GM12865 (cell line): ENCODE measurements at regions not wholly inside any gene's neighbourhood (a gene's known extent, or its start where the extent isn't known, plus 50 kb on each side); places are given as distances from the start of the nearest gene placed in this dataset.
"Not testable (repeated sequence)": the region's sequence is repeated elsewhere in the genome, so short reads cannot be mapped to it uniquely, and the experiment has no call there.

Experiments
- DNase-seq: peaks from one replicate; pipeline ENCODE4 v3.0.0; 2010; ENCODE audit warnings: low read depth
- H3K4me3 ChIP-seq: 2 replicates; pipeline ENCODE4 v1.5.1; 2011; ENCODE audit warnings: mild to moderate bottlenecking, low read depth, low read length, control low read depth
- TF ChIP-seq, protein P1 (sequence below): IDR thresholded peaks from 2 replicates; pipeline ENCODE4 v1.5.1; 2011; ENCODE audit warnings: low read length, control low read depth, low read depth, inconsistent platforms; ENCODE audit not compliant: insufficient read depth; ENCODE audit errors: missing control alignments

- TF ChIP-seq, protein P1, sequence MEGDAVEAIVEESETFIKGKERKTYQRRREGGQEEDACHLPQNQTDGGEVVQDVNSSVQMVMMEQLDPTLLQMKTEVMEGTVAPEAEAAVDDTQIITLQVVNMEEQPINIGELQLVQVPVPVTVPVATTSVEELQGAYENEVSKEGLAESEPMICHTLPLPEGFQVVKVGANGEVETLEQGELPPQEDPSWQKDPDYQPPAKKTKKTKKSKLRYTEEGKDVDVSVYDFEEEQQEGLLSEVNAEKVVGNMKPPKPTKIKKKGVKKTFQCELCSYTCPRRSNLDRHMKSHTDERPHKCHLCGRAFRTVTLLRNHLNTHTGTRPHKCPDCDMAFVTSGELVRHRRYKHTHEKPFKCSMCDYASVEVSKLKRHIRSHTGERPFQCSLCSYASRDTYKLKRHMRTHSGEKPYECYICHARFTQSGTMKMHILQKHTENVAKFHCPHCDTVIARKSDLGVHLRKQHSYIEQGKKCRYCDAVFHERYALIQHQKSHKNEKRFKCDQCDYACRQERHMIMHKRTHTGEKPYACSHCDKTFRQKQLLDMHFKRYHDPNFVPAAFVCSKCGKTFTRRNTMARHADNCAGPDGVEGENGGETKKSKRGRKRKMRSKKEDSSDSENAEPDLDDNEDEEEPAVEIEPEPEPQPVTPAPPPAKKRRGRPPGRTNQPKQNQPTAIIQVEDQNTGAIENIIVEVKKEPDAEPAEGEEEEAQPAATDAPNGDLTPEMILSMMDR, result no peak
- no peak overlapping the region for H3K4me3 ChIP-seq
- no peak for DNase-seq
Observed at GRCh38 chrX:82748906-82749505, 759.1 kb upstream of the POU3F4 start.

- H3K4me3 ChIP-seq, result no peak overlapping the region
- TF ChIP-seq, protein P1, result no peak
- no peak for DNase-seq
Observed at GRCh38 chrX:82756272-82756671, 751.8 kb upstream of the POU3F4 start.

GRCh38 chrX:82757614-82758013 lies 750.5 kb upstream of the POU3F4 start:
- no peak overlapping the region for H3K4me3 ChIP-seq
- TF ChIP-seq, protein P1, result no peak
- DNase-seq, result no peak

DNA sequence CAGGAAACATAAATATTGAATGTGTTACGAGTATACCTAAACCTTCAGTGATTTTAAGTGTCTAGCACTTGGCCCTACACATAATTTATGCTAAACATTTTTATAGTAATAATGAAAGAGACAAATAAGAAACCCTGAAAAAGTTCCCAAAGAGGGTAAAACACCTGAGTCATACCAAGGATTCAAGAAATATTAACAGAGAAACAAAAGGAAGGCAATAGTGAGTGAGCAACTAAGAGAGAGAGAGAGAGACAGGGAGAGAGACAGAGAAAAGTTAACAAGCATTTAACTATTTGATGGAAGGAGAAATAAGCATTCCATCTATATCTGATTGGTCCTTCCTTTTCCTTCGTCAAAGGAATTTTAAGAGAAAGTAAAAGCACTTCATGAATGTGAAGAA lies 743.6 kb upstream of the POU3F4 start:
- no peak overlapping the region for H3K4me3 ChIP-seq
- TF ChIP-seq, protein P1, result no peak
- DNase-seq, result no peak

DNA sequence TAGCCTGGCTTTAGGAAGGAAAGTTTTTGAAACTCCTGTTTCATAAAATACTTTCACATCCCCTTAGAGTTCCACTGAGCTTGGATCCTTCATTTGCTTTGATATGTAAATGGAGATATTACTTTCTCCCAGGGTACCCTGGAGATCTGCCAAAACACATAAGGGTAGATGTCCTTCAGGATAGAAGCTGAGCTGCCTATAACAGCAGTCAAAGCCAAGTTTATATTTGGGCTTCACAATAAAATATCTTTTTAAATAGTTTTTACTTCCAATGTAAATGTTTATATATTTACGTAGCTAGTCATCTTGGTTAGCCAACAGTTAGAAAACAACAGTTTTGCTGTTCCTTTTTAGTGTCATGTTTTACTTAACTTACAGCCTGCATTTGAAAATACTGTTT lies 742.3 kb upstream of the POU3F4 start:
- TF ChIP-seq, protein P1, result no peak
- no peak overlapping the region for H3K4me3 ChIP-seq
- no peak for DNase-seq

DNA sequence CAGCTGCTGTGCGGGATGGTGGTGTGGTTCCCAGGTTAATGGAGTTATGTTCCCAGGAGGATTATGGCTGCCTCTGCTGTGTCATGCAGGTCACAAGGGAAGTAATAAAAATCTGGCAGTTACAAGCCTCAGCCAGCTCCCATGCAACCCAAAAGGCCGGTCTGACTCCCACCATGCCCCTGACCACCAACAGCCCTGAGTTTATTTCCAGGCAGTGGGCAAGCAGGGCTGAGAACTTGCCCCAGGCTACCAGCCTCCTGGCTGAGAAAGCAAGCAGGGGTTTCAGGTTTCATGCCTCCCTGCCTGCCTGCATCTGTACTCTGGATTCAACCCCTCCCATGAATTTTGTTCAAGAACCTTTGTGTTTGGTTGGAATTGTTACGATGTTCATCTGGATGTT lies 732.7 kb upstream of the POU3F4 start:
- TF ChIP-seq, protein P1, result no peak
- no peak overlapping the region for H3K4me3 ChIP-seq
- no peak for DNase-seq

- TF ChIP-seq, protein P1, result no peak
- H3K4me3 ChIP-seq, result no peak overlapping the region
- no peak for DNase-seq
Observed at GRCh38 chrX:82782014-82782413, 726.1 kb upstream of the POU3F4 start.

- DNase-seq, H3K4me3 ChIP-seq: not testable (repeated sequence)
Observed at GRCh38 chrX:82812902-82813301, 695.2 kb upstream of the POU3F4 start.
